Erythroblast (primary cell): ENCODE measurements at regions not wholly inside any gene's neighbourhood (a gene's known extent, or its start where the extent isn't known, plus 50 kb on each side); places are given as distances from the start of the nearest gene placed in this dataset.

Experiments
- GATA1 ChIP-seq: IDR thresholded peaks from 2 replicates; pipeline ENCODE4 v1.6.1; 2011; ENCODE audit warnings: low read depth, mild to moderate bottlenecking, control low read depth, low read length, moderate library complexity
- POLR2A ChIP-seq: IDR thresholded peaks from 2 replicates; pipeline ENCODE4 v1.6.1; 2011; ENCODE audit warnings: mild to moderate bottlenecking, low read length

DNA sequence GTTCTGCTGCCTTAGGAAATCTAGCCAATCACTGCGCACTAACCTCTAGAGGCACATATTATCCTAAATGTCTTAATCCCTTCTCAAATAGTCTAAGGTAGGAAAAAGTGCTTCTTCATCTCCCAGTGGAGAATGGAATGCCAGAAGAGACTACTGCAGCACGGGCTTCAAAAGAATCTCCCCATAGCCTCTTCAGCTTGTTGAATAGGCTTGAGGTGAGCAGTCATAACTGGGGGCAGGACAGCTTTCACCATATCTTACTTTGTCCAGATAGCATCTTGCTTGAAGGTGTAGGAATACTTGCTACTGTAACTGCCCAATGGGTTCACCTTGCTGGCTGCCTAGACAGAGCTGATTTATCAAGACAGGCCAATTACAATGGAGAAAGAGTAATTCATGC, 88.8 kb downstream of the MBL2 start:
- TF ChIP-seq POLR2A: no peak
- no peak for TF ChIP-seq GATA1
